MG63 (cell line): ENCODE measurements at regions not wholly inside any gene's neighbourhood (a gene's known extent, or its start where the extent isn't known, plus 50 kb on each side); places are given as distances from the start of the nearest gene placed in this dataset.
"Not testable (repeated sequence)": the region's sequence is repeated elsewhere in the genome, so short reads cannot be mapped to it uniquely, and the experiment has no call there.

Experiments used
- DNase-seq: peaks from one replicate; pipeline ENCODE4 v3.0.0-alpha.2; 2020
- H3K27me3 ChIP-seq: fragments of 250-450 bp; sonication (Bioruptor Pico); 2 replicates; pipeline ENCODE4 v1.5.1; 2020; ENCODE audit warnings: mild to moderate bottlenecking, moderate library complexity
- H3K36me3 ChIP-seq: fragments of 250-450 bp; sonication (Bioruptor Pico); 2 replicates; pipeline ENCODE4 v1.5.1; 2020; ENCODE audit warnings: mild to moderate bottlenecking, moderate library complexity
- H3K4me3 ChIP-seq: fragments of 250-450 bp; sonication (Bioruptor Pico); 2 replicates; pipeline ENCODE4 v1.5.1; 2020; ENCODE audit warnings: mild to moderate bottlenecking, moderate library complexity
- H3K9me3 ChIP-seq: fragments of 250-450 bp; sonication (Bioruptor Pico); 2 replicates; pipeline ENCODE4 v1.5.1; 2020; ENCODE audit warnings: mild to moderate bottlenecking, moderate library complexity

GRCh38 chr14:82878951-82879350 is 1345.3 kb upstream of the SEL1L start:
- Histone ChIP-seq H3K27me3 (no peaks in the 10 kb centered on the region), H3K9me3 (no peaks in the 10 kb centered on the region), H3K36me3 (no peaks in the 10 kb centered on the region), H3K4me3 (no peak overlapping the region)
- no peak for DNase-seq

- no peaks in the 10 kb centered on the region for H3K27me3 ChIP-seq
- DNase-seq, result no peak
- no peak overlapping the region for H3K4me3 ChIP-seq
- no peaks in the 10 kb centered on the region for H3K36me3 ChIP-seq
- no peaks in the 10 kb centered on the region for H3K9me3 ChIP-seq
These were observed 1346.4 kb upstream of the SEL1L start for GRCh38 chr14:82879949-82880535.

GRCh38 chr14:82886670-82887069 is 1353.0 kb upstream of the SEL1L start:
- Histone ChIP-seq H3K9me3 (no peaks in the 10 kb centered on the region), H3K36me3 (no peaks in the 10 kb centered on the region), H3K4me3 (no peak overlapping the region), H3K27me3 (no peaks in the 10 kb centered on the region)
- DNase-seq, result no peak

GRCh38 chr14:82889701-82890100 is 1356.0 kb upstream of the SEL1L start:
- H3K4me3 ChIP-seq, result no peak overlapping the region
- DNase-seq, result no peak

GRCh38 chr14:82896476-82896875 is 1362.8 kb upstream of the SEL1L start:
- no peaks in the 10 kb centered on the region for H3K27me3 ChIP-seq
- no peak overlapping the region for H3K4me3 ChIP-seq
- H3K36me3 ChIP-seq, result no peaks in the 10 kb centered on the region
- no peak for DNase-seq
- H3K9me3 ChIP-seq, result no peaks in the 10 kb centered on the region

More at GRCh38 chr14:82889701-82890100, 1356.0 kb upstream of the SEL1L start:
- Histone ChIP-seq H3K9me3 (no peaks in the 10 kb centered on the region), H3K27me3 (no peaks in the 10 kb centered on the region), H3K36me3 (no peaks in the 10 kb centered on the region)

GRCh38 chr14:82897469-82898308 is 1364.0 kb upstream of the SEL1L start:
- DNase-seq, result no peak
- Histone ChIP-seq H3K27me3 (no peaks in the 10 kb centered on the region), H3K9me3 (no peaks in the 10 kb centered on the region), H3K36me3 (no peaks in the 10 kb centered on the region), H3K4me3 (no peak overlapping the region)

- Histone ChIP-seq H3K9me3 (no peaks in the 10 kb centered on the region), H3K4me3 (no peak overlapping the region), H3K27me3 (no peaks in the 10 kb centered on the region), H3K36me3 (no peaks in the 10 kb centered on the region)
- no peak for DNase-seq
These were observed 1372.1 kb upstream of the SEL1L start for GRCh38 chr14:82905762-82906161.

- no peaks in the 10 kb centered on the region for H3K27me3 ChIP-seq
- no peak overlapping the region for H3K4me3 ChIP-seq
- H3K9me3 ChIP-seq, result no peaks in the 10 kb centered on the region
- no peak for DNase-seq
- H3K36me3 ChIP-seq, result no peaks in the 10 kb centered on the region
These were observed 1378.3 kb upstream of the SEL1L start for GRCh38 chr14:82911930-82912329.

- Histone ChIP-seq H3K36me3 (no peaks in the 10 kb centered on the region), H3K27me3 (no peaks in the 10 kb centered on the region)
- no peak for DNase-seq
These were observed 1379.7 kb upstream of the SEL1L start for GRCh38 chr14:82913396-82913795.

GRCh38 chr14:82915381-82915780 is 1381.7 kb upstream of the SEL1L start:
- Histone ChIP-seq H3K36me3 (no peaks in the 10 kb centered on the region), H3K27me3 (no peaks in the 10 kb centered on the region), H3K9me3 (no peaks in the 10 kb centered on the region), H3K4me3 (no peak overlapping the region)
- no peak for DNase-seq

More at GRCh38 chr14:82913396-82913795, 1379.7 kb upstream of the SEL1L start:
- Histone ChIP-seq H3K9me3 (no peaks in the 10 kb centered on the region), H3K4me3 (no peak overlapping the region)

GRCh38 chr14:82935691-82936090 is 1402.0 kb upstream of the SEL1L start:
- no peak for DNase-seq
- H3K27me3 ChIP-seq, result no peaks in the 10 kb centered on the region
- H3K36me3 ChIP-seq, result no peaks in the 10 kb centered on the region
- H3K4me3 ChIP-seq, result no peak overlapping the region
- H3K9me3 ChIP-seq, result no peaks in the 10 kb centered on the region

- no peak for DNase-seq
These were observed 1417.5 kb upstream of the SEL1L start for GRCh38 chr14:82951171-82951570.

GRCh38 chr14:82963756-82964155 is 1430.1 kb upstream of the SEL1L start:
- no peak for DNase-seq
- Histone ChIP-seq H3K4me3 (no peak overlapping the region), H3K36me3 (no peaks in the 10 kb centered on the region), H3K9me3 (no peaks in the 10 kb centered on the region), H3K27me3 (no peaks in the 10 kb centered on the region)

More at GRCh38 chr14:82951171-82951570, 1417.5 kb upstream of the SEL1L start:
- no peaks in the 10 kb centered on the region for H3K9me3 ChIP-seq
- no peaks in the 10 kb centered on the region for H3K27me3 ChIP-seq
- H3K36me3 ChIP-seq, result no peaks in the 10 kb centered on the region
- H3K4me3 ChIP-seq, result no peak overlapping the region

GRCh38 chr14:82987502-82988124 is 1454.0 kb upstream of the SEL1L start:
- no peak for DNase-seq
- Histone ChIP-seq H3K9me3 (no peaks in the 10 kb centered on the region), H3K36me3 (no peaks in the 10 kb centered on the region), H3K27me3 (no peaks in the 10 kb centered on the region), H3K4me3 (no peak overlapping the region)

- H3K27me3 ChIP-seq, H3K9me3 ChIP-seq, H3K36me3 ChIP-seq, H3K4me3 ChIP-seq, DNase-seq: not testable (repeated sequence)
These were observed 1460.9 kb upstream of the SEL1L start for GRCh38 chr14:82994547-82994946.

- Histone ChIP-seq H3K36me3 (no peaks in the 10 kb centered on the region), H3K9me3 (no peaks in the 10 kb centered on the region), H3K4me3 (no peak overlapping the region), H3K27me3 (no peaks in the 10 kb centered on the region)
- DNase-seq, result no peak
These were observed 1466.1 kb upstream of the SEL1L start for GRCh38 chr14:82999802-83000201.

- H3K4me3 ChIP-seq, result no peak overlapping the region
- H3K36me3 ChIP-seq, result no peaks in the 10 kb centered on the region
- no peaks in the 10 kb centered on the region for H3K9me3 ChIP-seq
- H3K27me3 ChIP-seq, result no peaks in the 10 kb centered on the region
- DNase-seq, result no peak
These were observed 1470.9 kb upstream of the SEL1L start for GRCh38 chr14:83004456-83005006.
